Kidney (tissue), 13 donors: ENCODE measurements at regions not wholly inside any gene's neighbourhood (a gene's known extent, or its start where the extent isn't known, plus 50 kb on each side); places are given as distances from the start of the nearest gene placed in this dataset.

Source experiments
- DNase-seq, 5 donors: peaks; one replicate each; pipeline ENCODE4 v3.0.0-alpha.2; 2013 to 2020
- FAIRE-seq: peaks from 2 replicates; lab custom pipeline; 2012; peaks lifted over from hg19 to GRCh38; lab: Jason Lieb, UNC
- H3K27ac ChIP-seq, 2 donors: one replicate each; pipeline ENCODE4 v1.7.0; 2013; ENCODE audit warnings: low read depth in 2 of 2, low read length in 2 of 2, inconsistent platforms in 1 of 2
- H3K27me3 ChIP-seq: one replicate; pipeline ENCODE4 v1.7.1; 2013; ENCODE audit warnings: low read length, inconsistent platforms; ENCODE audit not compliant: control insufficient read depth, insufficient read depth
- H3K36me3 ChIP-seq, 3 donors: one replicate each; pipeline versions ENCODE4 v1.7.0 to v1.7.1; 2013; ENCODE audit warnings: low read length in 3 of 3, control low read depth in 1 of 3, inconsistent platforms in 1 of 3; ENCODE audit not compliant: insufficient read depth in 3 of 3, control insufficient read depth in 2 of 3
- H3K4me1 ChIP-seq, 3 donors: one replicate each; pipeline versions ENCODE4 v1.7.0 to v1.7.1; 2013; ENCODE audit warnings: low read length in 3 of 3, inconsistent platforms in 1 of 3, low read depth in 1 of 3; ENCODE audit not compliant: control insufficient read depth in 2 of 3, insufficient read depth in 2 of 3
- H3K4me3 ChIP-seq, 3 donors: one replicate each; pipeline versions ENCODE4 v1.7.0 to v1.8.1; 2013; ENCODE audit warnings: low read length in 3 of 3, control low read depth in 1 of 3, inconsistent platforms in 1 of 3
- H3K9ac ChIP-seq, 3 donors: one replicate each; pipeline versions ENCODE4 v1.7.0 to v1.7.1; 2013; ENCODE audit warnings: low read length in 3 of 3, control low read depth in 1 of 3, inconsistent platforms in 1 of 3
- H3K9me3 ChIP-seq, 3 donors: one replicate each; pipeline versions ENCODE4 v1.7.0 to v1.7.1; 2013; ENCODE audit warnings: low read length in 3 of 3, control low read depth in 1 of 3, inconsistent platforms in 1 of 3; ENCODE audit not compliant: control insufficient read depth in 2 of 3, insufficient read depth in 1 of 3
- CTCF ChIP-seq: IDR thresholded peaks from 3 replicates; pipeline ENCODE4 v1.5.1; 2012; ENCODE audit warnings: mild to moderate bottlenecking, moderate library complexity, borderline replicate concordance; ENCODE audit not compliant: insufficient read depth; ENCODE audit errors: extremely low read depth
- intact Hi-C: fragments of 100-400 bp; cut with DNase I; formaldehyde crosslinking; loops from one replicate; pipeline ENCODE4 v1.11.1; 2022
- donor health status: control.
- donor health status: control.
- donor health status: control.
- donor health status: control.
- donor health status: control.
- donor health status: DM: yes; HTN: yes; CAD: no.
- donor health status: Normal renal cell carcinoma (clear cell type).

- FAIRE-seq (no peak), DNase-seq (no peak)
- H3K27me3 ChIP-seq, result no peaks in the 10 kb centered on the region
- no peak overlapping the region for H3K4me3 ChIP-seq
- no peaks in the 10 kb centered on the region for H3K36me3 ChIP-seq
- H3K9me3 ChIP-seq, result no peaks in the 10 kb centered on the region
- no peak for TF ChIP-seq CTCF
- H3K4me1 ChIP-seq, result no peaks in the 10 kb centered on the region
- H3K9ac ChIP-seq, result no peak overlapping the region
- intact Hi-C loops, result no loop called here
- H3K27ac ChIP-seq, result no peak overlapping the region
Observed at GRCh38 chr9:28124917-28125316, 551.6 kb upstream of the C9orf72 start.

- Histone ChIP-seq H3K27me3 (no peaks in the 10 kb centered on the region), H3K36me3 (no peaks in the 10 kb centered on the region), H3K4me1 (no peaks in the 10 kb centered on the region), H3K9ac (no peak overlapping the region), H3K27ac (no peak overlapping the region), H3K4me3 (no peak overlapping the region), H3K9me3 (no peaks in the 10 kb centered on the region)
- FAIRE-seq (no peak), DNase-seq (no peak)
- no peak for TF ChIP-seq CTCF
- intact Hi-C loops, result no loop called here
Observed at GRCh38 chr9:28127101-28127500, 553.8 kb upstream of the C9orf72 start.

GRCh38 chr9:28134446-28134976 lies 561.2 kb upstream of the C9orf72 start:
- H3K27me3 ChIP-seq, result no peaks in the 10 kb centered on the region
- H3K27ac ChIP-seq, result no peak overlapping the region
- intact Hi-C loops, result no loop called here
- FAIRE-seq (no peak), DNase-seq (no peak)
- no peaks in the 10 kb centered on the region for H3K36me3 ChIP-seq
- TF ChIP-seq CTCF, result no peak
- H3K4me1 ChIP-seq, result no peaks in the 10 kb centered on the region
- no peak overlapping the region for H3K9ac ChIP-seq
- H3K9me3 ChIP-seq, result no peaks in the 10 kb centered on the region
- H3K4me3 ChIP-seq, result no peak overlapping the region

GRCh38 chr9:28135549-28135948 lies 562.3 kb upstream of the C9orf72 start:
- no peak for TF ChIP-seq CTCF
- H3K27ac ChIP-seq, result no peak overlapping the region
- DNase-seq (no peak), FAIRE-seq (no peak)
- no peaks in the 10 kb centered on the region for H3K4me1 ChIP-seq
- no peaks in the 10 kb centered on the region for H3K27me3 ChIP-seq
- H3K9me3 ChIP-seq, result no peaks in the 10 kb centered on the region
- no peak overlapping the region for H3K4me3 ChIP-seq
- no peaks in the 10 kb centered on the region for H3K36me3 ChIP-seq
- intact Hi-C loops, result no loop called here
- no peak overlapping the region for H3K9ac ChIP-seq
